ENCODE measurements at regions not wholly inside any gene's neighbourhood (a gene's known extent, or its start where the extent isn't known, plus 50 kb on each side); places are given as distances from the start of the nearest gene placed in this dataset.

GRCh38 chr6:137646484-137646883, 152.3 kb upstream of the OLIG3 start:
- H3K23me2 ChIP-seq (ENCODE audit: low read depth, low read length): no peaks in the 10 kb centered on the region
- H3K18ac ChIP-seq (ENCODE audit: extremely low read depth, low read length): no peak overlapping the region
- no peaks in the 10 kb centered on the region for H3K9me3 ChIP-seq (ENCODE audit: insufficient read depth in 2 of 2, low read depth in 1 of 2, low read length in 1 of 2)
- no peaks in the 10 kb centered on the region for H4K20me1 ChIP-seq (replicated peaks in 1 of 2; ENCODE audit: control insufficient read depth in 1 of 2, insufficient read depth in 2 of 2, low read length in 2 of 2)
- no peak overlapping the region for H3K27ac ChIP-seq (ENCODE audit: low read depth, low read length)
- DNase-seq (ENCODE audit: low read depth in 1 of 2, low spot score in 2 of 2): no peak
- no peak overlapping the region for H4K8ac ChIP-seq (ENCODE audit: extremely low read depth, insufficient read depth, low read length)
- FAIRE-seq: no peak
- no peak overlapping the region for H4K91ac ChIP-seq (replicated peaks; ENCODE audit: insufficient read length, low read length)
- H3K4me3 ChIP-seq (ENCODE audit: extremely low read depth in 1 of 4, insufficient read depth in 2 of 4, low read depth in 3 of 4, low read length in 4 of 4): no peak overlapping the region
- no peak overlapping the region for H3K9ac ChIP-seq (replicated peaks in 1 of 4; ENCODE audit: extremely low read depth in 1 of 4, low read depth in 3 of 4, low read length in 3 of 4)
- no peaks in the 10 kb centered on the region for H3K4me1 ChIP-seq (replicated peaks in 1 of 4; ENCODE audit: control insufficient read depth in 3 of 4, insufficient read depth in 4 of 4, low read length in 3 of 4)
- H4K5ac ChIP-seq (ENCODE audit: insufficient read length, low read depth, low read length): no peak overlapping the region
- H2BK12ac ChIP-seq (ENCODE audit: low read depth, low read length): no peak overlapping the region
- H3K27me3 ChIP-seq (replicated peaks in 1 of 4; ENCODE audit: control insufficient read depth in 3 of 4, extremely low read depth in 1 of 4, insufficient read depth in 3 of 4, low read length in 3 of 4): no peaks in the 10 kb centered on the region
- H2BK15ac ChIP-seq (ENCODE audit: low read length): no peak overlapping the region
- no peak overlapping the region for H2BK20ac ChIP-seq (ENCODE audit: low read length)
- no peak overlapping the region for H3K14ac ChIP-seq (ENCODE audit: insufficient read length)
- no peak overlapping the region for H2AK5ac ChIP-seq (ENCODE audit: low read depth, low read length)
- H2BK5ac ChIP-seq (ENCODE audit: low read depth, low read length): no peak overlapping the region
- H3K4me2 ChIP-seq (ENCODE audit: insufficient read depth in 1 of 2, low read depth in 2 of 2, low read length in 2 of 2): no peak overlapping the region
- POLR2A ChIA-PET (ENCODE audit: partially characterized antibody): no interaction called here
- H3K23ac ChIP-seq (ENCODE audit: insufficient read length): no peak overlapping the region
- CTCF ChIA-PET (ENCODE audit: partially characterized antibody): interaction anchor here (1.0 to 1.3 kb wide), 2 partner anchors 15 to 21 kb away, joined by 3 to 7 read pairs; no protein-coding TSS in a partner anchor
- H3K56ac ChIP-seq (replicated peaks; ENCODE audit: insufficient read length, low read depth, low read length): no peak overlapping the region
- H2BK120ac ChIP-seq (replicated peaks; ENCODE audit: low read depth, low read length): no peak overlapping the region
- H2AFZ ChIP-seq (ENCODE audit: low read length): no peak overlapping the region
- no peaks in the 10 kb centered on the region for H3K79me2 ChIP-seq (ENCODE audit: control insufficient read depth in 1 of 2, insufficient read depth in 2 of 2, low read length in 2 of 2)
- H3K79me1 ChIP-seq (ENCODE audit: low read depth, low read length): no peaks in the 10 kb centered on the region
- H3K4ac ChIP-seq (replicated peaks; ENCODE audit: insufficient read length, low read depth, low read length): no peak overlapping the region
- no CpG with 5 or more reads among the region's 1 CpG for WGBS, 2 experiments (ENCODE audit: extremely low coverage in 1 of 2, insufficient coverage in 1 of 2, insufficient read length in 1 of 2, insufficient replicate concordance in 2 of 2, low coverage in 1 of 2, low lambda C conversion rate in 2 of 2, missing lambda C conversion rate in 1 of 2)
- H3K36me3 ChIP-seq (ENCODE audit: control insufficient read depth in 2 of 4, insufficient read depth in 4 of 4, low read length in 3 of 4): no peaks in the 10 kb centered on the region
- TF ChIP-seq BCL11A (IDR thresholded peaks at IDR 0.05; ENCODE audit: low read depth in 2 of 2, low read length in 2 of 2) (no peak), KDM4A (IDR thresholded peaks at IDR 0.05; ENCODE audit: low read depth, low read length, severe bottlenecking) (no peak), CBX8 (IDR thresholded peaks at IDR 0.05; ENCODE audit: borderline replicate concordance, low read depth, low read length) (no peak), ASH2L (IDR thresholded peaks at IDR 0.05; ENCODE audit: low read length) (no peak), SUZ12 (IDR thresholded peaks at IDR 0.05; ENCODE audit: low read length) (no peak), CTBP2 (IDR thresholded peaks at IDR 0.05; ENCODE audit: borderline replicate concordance, insufficient read depth, insufficient read length, low read length) (no peak), SP4 (IDR thresholded peaks at IDR 0.05; ENCODE audit: low read length) (no peak), RXRA (IDR thresholded peaks at IDR 0.05; ENCODE audit: insufficient read depth, low read depth, low read length) (no peak), EGR1 (IDR thresholded peaks at IDR 0.05; ENCODE audit: borderline replicate concordance, low read depth, low read length) (no peak), PHF8 (conservative IDR thresholded peaks at IDR 0.05; ENCODE audit: low read depth, low read length) (no peak), GABPA (IDR thresholded peaks at IDR 0.05; ENCODE audit: borderline replicate concordance, insufficient read depth, low read length) (no peak), POLR2A (IDR thresholded peaks at IDR 0.05; ENCODE audit: control extremely low read depth in 1 of 2, low read depth in 2 of 2, low read length in 2 of 2) (no peak), KDM5A (IDR thresholded peaks at IDR 0.05; ENCODE audit: low read length) (no peak), ATF3 (IDR thresholded peaks at IDR 0.05; ENCODE audit: insufficient read depth, low read depth, low read length) (no peak), SIX5 (IDR thresholded peaks at IDR 0.05; ENCODE audit: low read depth, low read length) (no peak)

Measured in H1 (cell line).